T-helper 1 cell (primary cell): ENCODE measurements at regions not wholly inside any gene's neighbourhood (a gene's known extent, or its start where the extent isn't known, plus 50 kb on each side); places are given as distances from the start of the nearest gene placed in this dataset.
A peak's percentile ranks its signal among the peaks of the same experiment; 100 is the strongest.
"Not testable (repeated sequence)": the region's sequence is repeated elsewhere in the genome, so short reads cannot be mapped to it uniquely, and the experiment has no call there.

Experiments used
- DNase-seq, 5 donors: peaks; one replicate each; pipeline ENCODE4 v3.0.0-alpha.2; 2012 to 2020

DNA sequence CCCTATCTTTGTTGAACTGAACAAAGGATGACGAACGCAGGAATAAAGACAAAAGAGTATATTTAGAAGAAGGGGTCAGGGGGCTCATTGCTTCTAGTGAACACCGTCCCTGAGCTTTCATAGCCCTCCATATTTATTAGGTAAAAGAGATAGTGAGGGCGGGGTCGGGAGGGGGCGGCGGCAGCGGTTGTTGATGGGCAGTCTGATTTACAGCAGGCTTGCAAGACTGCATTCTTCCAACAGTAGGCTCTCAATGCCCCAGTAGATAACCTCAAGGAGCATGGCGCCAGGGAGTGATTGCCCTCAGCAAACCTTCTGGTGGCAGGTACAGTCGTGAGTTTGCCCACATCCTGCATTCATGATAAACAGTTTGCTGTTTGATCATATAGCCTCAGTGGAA, 563.3 kb upstream of the SYNCRIP start:
- no peak for DNase-seq

DNA sequence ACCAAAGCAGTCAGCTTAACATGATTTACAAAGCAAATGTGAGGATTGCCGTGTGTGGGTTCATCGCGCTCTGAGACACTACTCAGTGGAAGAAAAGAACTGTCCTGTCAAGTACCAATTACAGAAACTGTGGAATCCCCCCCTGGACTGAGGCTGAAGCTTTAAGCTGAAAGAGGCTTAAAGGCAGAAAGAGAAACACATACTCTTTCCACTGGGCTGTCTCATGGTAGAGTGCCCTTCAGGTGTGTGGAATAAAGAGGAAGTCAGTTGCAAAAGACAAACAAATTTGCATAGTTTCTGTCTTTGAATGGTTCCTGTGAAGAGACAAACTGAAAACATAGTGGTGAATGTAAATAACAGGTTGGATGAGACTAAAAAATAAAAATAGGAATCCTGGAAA, 560.4 kb upstream of the SYNCRIP start:
- no peak for DNase-seq

- DNase-seq = no peak
Observed at GRCh38 chr6:86193821-86194220, 551.1 kb upstream of the SYNCRIP start.

- no peak for DNase-seq
Observed at GRCh38 chr6:86192123-86192522, 549.4 kb upstream of the SYNCRIP start.

DNA sequence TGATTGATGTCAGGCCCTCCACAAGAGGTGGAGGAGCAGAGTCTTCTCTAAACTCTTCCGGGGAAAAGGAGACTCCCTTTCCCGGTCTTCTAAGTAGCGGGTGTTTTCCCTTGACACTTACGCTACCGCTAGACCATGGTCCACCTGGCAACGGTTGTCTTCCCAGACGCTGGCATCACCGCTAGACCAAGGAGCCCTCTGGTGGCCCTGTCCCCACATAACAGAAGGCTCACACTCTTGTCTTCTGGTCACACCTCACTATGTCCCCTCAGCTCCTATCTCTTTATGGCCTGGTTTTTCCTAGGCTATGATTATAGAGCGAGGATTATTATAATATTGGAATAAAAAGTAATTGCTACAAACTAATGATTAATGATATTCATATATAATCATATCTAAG, 532.5 kb upstream of the SYNCRIP start:
- DNase-seq = peak in 1 of 5 donors; percentile 2

- no peak for DNase-seq
Observed at GRCh38 chr6:86154852-86155251, 512.2 kb upstream of the SYNCRIP start.

- no peak for DNase-seq
Observed at GRCh38 chr6:86153521-86153920, 510.8 kb upstream of the SYNCRIP start.

GRCh38 chr6:86152546-86152945, 509.9 kb upstream of the SYNCRIP start:
- DNase-seq = no peak

DNA sequence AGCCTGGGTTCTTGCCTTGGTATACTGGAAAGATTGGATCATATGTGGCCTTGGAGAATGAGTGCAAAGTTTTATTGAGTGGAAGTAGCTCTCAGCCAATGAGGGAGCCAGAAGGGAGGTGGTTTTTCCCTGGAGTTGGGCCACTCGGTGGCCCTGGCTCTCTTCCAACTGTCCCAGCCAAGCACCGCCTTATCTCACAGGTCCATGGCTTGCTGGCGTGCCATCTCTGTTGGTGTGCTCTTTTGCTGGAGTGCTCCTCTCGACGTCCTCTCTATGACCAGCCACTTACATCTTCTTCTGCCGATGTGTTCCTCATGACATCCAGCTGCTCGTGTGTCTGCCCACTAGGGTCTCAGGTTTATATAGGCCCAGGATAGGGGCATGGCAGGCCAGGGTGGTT, 505.9 kb upstream of the SYNCRIP start:
- DNase-seq = no peak

- DNase-seq = no peak
Observed at GRCh38 chr6:86147859-86148258, 505.2 kb upstream of the SYNCRIP start.

DNA sequence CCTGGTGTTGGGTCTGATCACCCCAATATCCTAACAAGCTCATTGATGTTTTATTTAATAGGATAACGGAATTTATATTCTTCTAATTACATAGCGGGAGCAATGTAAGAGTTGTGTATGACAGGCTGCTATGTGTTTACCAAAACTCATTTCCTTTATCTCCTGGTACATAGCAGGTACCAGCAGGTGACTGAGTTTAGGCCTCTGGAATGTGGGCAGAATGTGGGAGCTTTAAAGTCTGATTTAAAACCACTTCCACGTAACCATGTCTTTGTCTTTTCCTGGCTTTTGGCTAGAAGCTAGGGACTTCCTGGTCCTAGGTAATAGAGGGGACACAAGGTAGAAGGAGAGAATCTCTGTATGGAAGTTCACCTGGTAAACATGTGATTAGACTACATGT, 504.6 kb upstream of the SYNCRIP start:
- DNase-seq = no peak

DNA sequence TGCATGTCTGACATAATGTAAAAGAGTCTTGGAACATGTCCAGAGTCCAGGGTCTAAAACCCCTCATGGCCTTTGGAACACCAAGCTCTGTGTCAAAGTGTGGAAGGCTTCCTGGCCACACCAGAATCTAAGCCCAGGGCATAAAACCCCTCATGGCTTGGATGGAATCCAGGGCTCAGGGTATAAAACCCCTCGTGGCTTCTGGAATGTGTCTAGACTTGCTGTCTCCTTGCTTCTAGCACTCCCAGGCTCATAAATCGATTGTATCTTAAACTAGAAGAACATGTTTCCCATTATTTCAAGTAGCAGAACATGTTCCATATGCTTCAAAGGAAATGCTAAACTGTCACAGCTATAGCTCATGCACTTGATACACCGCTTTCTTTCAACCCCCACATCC, 504.1 kb upstream of the SYNCRIP start:
- DNase-seq = not testable (repeated sequence)

DNA sequence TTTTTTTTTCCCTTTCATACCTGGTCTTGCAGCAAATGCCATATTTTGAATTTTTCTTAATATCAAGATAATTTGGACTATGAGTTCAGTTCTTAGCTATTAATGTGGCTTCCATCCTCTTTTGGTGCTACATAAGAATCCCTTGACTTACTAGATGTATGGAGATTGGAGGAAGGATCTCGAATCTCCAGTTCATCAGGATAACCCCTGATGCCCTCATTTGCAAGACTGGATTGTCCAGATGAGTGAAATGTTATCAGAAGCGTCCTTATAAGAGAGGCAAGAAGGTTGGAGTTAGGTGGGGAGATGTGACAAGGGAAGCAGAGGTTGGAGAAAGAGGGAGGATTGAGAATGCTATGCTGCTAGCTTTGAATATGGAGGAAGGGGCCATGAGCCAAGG, 499.6 kb upstream of the SYNCRIP start:
- DNase-seq = no peak

- no peak for DNase-seq
Observed at GRCh38 chr6:86128130-86128814, 485.6 kb upstream of the SYNCRIP start.

DNA sequence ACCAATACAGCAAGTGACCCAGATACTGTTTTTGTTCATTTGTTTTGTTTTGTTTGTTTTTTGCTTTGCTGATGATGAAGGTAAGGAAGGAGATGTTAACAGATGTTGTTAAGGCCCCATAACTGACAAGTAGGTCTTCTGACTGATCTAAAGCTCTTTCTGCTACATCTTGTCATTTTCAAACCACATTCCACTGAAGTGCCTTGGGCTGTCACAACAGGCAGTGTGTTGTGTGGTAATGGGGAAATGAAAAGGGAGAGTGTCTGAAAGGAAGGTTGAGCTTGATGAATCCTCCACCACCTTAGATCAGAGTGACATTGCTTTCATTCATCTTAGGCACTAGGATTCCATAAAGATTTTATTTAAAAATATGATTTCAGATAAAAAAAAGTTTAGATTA, 479.4 kb upstream of the SYNCRIP start:
- no peak for DNase-seq

DNA sequence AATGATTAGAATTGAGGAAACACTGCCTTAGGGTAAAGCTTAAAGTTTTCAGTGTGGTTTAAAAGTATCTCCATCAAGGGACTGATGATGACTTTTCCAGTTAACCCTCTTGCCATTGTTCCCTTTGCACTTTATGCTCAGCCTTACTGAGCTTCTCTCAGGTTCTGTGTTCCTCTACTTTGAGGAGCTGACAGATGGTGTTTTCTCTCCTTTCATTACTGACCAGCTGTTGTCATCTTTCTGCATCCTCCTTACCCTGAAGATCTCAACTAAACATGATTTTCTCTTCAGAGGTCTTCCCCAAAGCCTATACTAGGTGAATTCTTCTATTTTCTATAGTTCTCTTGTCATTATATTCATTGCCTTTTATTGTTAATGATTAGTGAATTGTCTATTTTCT, 475.6 kb upstream of the SYNCRIP start:
- no peak for DNase-seq

- no peak for DNase-seq
Observed at GRCh38 chr6:86107985-86108384, 465.3 kb upstream of the SYNCRIP start.

- no peak for DNase-seq
Observed at GRCh38 chr6:86087954-86088353, 445.3 kb upstream of the SYNCRIP start.

- no peak for DNase-seq
Observed at GRCh38 chr6:86079938-86080337, 437.3 kb upstream of the SYNCRIP start.

- DNase-seq = no peak
Observed at GRCh38 chr6:86070151-86070550, 427.5 kb upstream of the SYNCRIP start.

DNA sequence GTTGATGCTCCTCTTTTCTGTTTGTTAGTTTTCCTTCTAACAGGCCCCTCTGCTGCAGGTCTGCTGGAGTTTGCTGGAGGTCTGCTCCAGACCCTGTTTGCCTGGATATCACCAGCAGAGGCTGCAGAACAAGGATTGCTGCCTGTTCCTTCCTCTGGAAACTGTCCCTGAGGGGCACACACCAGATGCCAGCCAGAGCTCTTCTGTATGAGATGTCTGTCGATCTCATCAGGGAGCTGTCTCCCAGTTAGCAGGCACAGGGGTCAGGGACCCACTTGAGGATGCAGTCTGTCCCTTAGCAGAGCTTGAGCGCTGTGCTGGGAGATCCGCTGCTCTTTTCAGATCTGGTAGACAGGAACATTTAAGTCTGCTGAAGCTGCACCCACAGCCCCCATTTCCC, 422.3 kb upstream of the SYNCRIP start:
- not testable (repeated sequence) for DNase-seq

GRCh38 chr6:86057293-86057980, 414.8 kb upstream of the SYNCRIP start:
- not testable (repeated sequence) for DNase-seq

- no peak for DNase-seq
Observed at GRCh38 chr6:86045038-86045437, 402.4 kb upstream of the SYNCRIP start.

DNA sequence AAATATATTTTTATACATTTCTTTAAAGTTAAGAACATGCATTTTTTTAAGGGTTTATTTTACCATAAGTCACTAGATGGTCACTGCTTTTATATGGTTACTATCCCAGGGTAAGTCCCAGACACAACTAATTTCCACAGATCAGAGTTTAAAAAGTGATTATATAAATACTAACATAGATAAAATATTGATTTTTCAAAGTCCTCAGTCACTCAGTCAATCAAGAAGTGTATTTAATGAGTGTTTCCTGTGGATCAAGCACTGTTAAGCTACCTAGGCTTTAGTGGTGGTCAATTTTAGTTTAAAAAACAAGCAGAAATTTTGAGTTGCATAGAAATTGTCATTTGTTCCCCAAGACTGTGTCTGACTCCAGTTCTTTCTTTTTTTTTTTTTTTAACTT, 399.5 kb upstream of the SYNCRIP start:
- DNase-seq = no peak

DNA sequence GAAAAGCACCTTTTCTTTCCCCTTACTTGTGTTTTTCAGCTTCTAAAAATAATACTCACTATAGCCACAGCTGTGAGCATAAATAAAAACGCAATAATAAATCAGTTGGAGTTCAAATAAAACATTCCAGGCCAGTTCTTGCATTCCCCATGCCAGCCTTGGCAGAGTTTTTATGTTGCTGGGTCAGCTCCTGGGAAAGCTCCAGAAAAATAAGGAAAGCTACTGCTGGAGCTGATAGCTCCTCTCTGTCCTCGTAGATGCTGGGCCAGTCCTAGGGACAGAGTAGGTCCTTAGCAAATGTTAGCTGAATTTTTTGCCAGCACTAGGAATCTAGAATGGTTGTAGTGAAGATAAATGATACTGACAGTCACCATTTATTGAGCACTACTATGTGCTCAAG, 389.0 kb upstream of the SYNCRIP start:
- DNase-seq = no peak
